Activated CD8-positive, alpha-beta memory T cell treated with anti-CD3 and anti-CD28 coated beads for 48 hours (primary cell): ENCODE measurements at regions not wholly inside any gene's neighbourhood (a gene's known extent, or its start where the extent isn't known, plus 50 kb on each side); places are given as distances from the start of the nearest gene placed in this dataset.
"Not testable (repeated sequence)": the region's sequence is repeated elsewhere in the genome, so short reads cannot be mapped to it uniquely, and the experiment has no call there.

Experiments
- DNase-seq, 3 experiments: peaks; one replicate each; pipeline ENCODE4 v3.0.0-alpha.2; 2020; ENCODE audit warnings: low read depth in 2 of 3, low spot score in 2 of 3

GRCh38 chr3:4069796-4070195, 233.4 kb upstream of the SETMAR start:
- no peak for DNase-seq

DNA sequence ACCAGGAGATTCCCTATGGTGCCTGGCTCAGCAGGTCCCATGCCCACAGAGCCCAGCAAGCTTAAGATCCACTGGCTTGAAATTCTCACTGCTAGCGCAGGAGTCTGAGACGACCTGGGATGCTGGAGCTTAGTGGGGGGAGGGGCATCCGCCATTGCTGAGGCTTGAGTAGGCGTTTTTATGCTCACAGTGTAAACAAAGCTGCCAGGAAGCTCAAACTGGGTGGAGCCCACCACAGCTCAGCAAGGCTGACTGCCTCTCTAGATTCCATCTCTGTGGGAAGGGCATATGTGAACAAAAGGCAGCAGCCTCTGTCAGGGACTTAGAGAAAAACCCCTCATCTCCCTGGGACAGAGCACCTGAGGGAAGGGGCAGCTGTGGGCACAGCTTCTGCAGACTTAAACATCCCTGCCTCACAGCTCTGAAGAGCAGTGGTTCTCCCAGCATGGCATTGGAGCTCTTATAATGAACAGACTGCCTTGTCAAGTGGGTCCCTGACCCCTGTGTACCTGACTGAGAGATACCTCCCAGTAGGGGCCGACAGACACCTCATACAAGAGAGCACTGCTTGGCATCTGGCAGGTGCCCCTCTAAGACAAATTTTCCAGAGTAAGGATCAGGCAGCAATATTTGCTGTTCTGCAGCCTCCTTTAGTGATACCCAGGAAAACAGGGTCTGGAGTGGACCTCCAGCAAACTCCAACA, 231.5 kb upstream of the SETMAR start:
- no peak for DNase-seq

DNA sequence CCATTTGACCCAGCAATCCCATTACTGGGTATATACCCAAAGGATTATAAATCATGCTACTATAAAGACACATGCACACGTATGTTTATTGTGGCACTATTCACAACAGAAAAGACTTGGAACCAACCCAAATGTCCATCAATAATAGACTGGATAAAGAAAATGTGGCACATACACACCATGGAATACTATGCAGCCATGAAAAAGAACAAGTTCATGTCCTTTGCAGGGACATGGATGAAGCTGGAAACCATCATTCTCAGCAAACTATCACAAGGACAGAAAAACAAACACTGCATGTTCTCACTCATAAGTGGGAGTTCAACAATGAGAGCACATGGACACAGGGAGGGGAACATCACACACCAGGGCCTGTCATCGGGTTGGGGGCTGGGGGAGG, 225.9 kb upstream of the SETMAR start:
- DNase-seq, result not testable (repeated sequence)

DNA sequence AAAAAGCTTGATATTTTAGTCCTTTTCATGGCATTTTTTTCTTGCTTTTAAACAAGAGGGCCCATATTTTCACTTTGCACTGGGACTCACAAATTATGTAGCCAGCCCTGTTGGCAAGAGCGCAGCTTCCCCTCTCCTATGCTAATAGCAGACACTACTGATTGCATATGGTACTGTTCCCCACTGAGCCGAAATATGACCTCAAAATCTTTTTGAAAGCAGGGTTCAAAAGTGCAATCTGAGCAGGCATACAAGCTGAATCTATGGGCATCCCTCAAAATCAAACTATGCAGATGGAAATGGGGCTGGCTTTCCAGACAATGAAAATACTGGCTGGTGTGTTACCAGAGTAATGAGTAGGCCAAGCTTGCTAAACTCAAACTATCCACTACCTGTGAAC, 225.2 kb upstream of the SETMAR start:
- DNase-seq, result no peak

- DNase-seq, result no peak
Measured at GRCh38 chr3:4078903-4079302, 224.3 kb upstream of the SETMAR start.

DNA sequence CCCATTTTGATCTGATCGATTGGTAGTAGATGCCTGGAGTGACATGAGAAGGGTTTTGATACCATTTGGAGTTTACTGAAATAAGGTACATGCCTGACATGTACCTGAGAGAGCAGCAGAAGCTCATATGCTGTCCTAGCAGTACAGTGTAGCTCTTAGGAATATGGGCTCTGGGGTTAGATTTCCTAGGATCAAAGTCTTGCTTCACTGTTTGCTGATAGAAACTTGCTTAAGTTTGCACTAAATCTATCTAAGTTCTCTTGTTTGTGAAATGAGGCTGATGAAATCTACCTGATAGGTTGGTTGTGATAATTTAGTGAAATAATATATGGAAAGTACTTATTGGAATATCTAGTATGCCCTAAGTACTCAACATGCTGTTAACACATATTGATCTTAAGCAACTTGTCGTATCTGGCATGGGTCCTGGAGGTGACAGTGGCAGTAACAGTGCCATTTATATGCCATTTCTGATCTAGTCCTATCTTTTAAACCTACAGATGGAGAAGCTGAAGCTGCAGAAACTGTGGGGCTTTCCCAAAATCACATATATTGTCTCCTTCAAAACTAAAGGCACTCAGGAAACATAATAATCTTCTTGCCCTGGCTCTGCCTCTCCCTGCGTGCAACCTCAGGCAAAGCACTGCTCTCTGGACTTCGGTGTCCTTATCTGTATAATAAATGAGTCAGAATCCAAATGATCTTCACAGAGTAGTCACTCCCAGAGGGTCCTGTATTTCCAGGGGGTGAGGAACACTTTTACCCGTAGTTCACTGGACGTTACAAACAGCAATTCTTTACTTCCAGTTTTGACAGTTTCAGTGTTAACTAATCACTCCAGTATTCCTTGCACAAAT, 223.6 kb upstream of the SETMAR start:
- DNase-seq, result no peak

GRCh38 chr3:4083225-4084015, 219.7 kb upstream of the SETMAR start:
- no peak for DNase-seq

DNA sequence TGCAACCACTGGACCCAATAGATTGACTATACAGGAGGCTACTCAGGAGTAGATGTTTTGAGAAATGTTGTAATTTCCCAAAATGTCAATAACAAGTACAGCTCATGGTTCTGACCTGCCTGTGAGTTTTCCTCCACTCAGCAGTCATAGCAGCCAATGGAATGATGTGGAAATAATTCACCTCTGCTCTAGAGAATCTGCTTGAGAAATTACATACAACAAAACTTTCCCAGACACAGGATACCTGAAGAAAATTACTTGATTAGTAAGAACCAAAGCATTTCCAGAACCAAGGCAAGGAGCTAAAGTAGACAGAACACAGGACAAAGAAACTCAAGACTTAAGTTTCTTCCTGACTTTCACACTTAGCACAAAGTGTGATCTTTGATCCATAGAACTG, 218.9 kb upstream of the SETMAR start:
- DNase-seq, result no peak

GRCh38 chr3:4086662-4087061, 216.5 kb upstream of the SETMAR start:
- DNase-seq, result not testable (repeated sequence)

GRCh38 chr3:4091786-4092185, 211.4 kb upstream of the SETMAR start:
- DNase-seq, result no peak

DNA sequence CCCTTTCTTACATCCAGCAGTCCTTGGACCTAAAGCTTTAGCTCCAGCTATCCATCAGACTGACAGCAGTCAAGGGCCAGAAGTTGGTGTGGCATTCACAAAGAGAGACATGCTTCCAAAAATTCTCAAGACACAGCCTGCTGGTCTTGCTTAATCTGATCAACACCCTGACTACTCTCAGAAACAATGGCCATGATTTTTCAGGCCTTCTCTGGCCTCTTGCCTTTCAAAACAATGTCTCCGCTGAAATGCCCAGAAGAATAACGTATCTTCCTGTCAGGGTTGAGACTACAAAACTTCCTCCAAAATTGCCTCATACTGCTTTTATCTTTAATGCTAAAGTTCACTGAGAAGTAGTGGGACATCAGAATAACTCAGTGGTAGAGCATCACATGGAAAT, 205.4 kb upstream of the SETMAR start:
- DNase-seq, result no peak

DNA sequence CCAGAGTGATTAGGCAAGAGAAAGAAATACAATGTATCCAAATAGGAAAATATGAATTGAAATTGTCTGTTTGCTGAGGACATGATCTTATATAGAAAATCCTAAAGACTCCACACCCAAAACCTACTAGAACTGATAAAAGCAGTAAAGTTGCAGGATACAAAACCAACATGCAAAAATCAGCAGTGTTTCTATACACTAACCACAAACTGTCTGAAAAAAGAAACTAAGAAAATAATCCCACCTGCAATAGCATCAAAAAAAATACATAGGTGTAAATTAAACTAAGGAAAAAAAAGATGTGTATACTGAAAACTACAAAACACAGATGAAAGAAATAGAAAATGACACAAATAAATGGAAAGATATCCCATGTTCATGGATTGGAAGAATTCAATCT, 203.6 kb upstream of the SETMAR start:
- DNase-seq, result no peak

DNA sequence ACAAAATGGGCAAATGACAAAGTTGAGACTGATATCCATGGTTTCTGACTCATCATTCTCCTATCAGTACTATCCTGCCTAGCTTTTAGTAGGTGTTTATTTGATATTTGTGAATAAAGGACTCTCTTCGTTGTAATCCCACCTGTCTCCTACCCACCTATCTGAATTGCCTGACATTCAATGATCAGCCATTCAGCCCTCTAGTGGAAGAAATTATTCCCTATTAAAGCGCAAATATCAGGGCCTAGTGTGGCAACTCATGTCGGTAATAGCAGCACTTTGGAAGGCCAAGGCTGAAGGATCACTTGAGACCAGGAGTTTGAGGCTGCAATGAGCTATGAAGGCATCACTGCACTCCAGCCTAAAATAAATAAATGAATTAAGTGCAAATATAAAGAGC, 195.7 kb upstream of the SETMAR start:
- DNase-seq, result no peak

GRCh38 chr3:4113811-4114522, 189.2 kb upstream of the SETMAR start:
- no peak for DNase-seq

- DNase-seq, result no peak
Measured at GRCh38 chr3:4119119-4119518, 184.1 kb upstream of the SETMAR start.

GRCh38 chr3:4125576-4125975, 177.6 kb upstream of the SETMAR start:
- DNase-seq, result no peak

GRCh38 chr3:4138150-4138785, 164.9 kb upstream of the SETMAR start:
- DNase-seq, result no peak

DNA sequence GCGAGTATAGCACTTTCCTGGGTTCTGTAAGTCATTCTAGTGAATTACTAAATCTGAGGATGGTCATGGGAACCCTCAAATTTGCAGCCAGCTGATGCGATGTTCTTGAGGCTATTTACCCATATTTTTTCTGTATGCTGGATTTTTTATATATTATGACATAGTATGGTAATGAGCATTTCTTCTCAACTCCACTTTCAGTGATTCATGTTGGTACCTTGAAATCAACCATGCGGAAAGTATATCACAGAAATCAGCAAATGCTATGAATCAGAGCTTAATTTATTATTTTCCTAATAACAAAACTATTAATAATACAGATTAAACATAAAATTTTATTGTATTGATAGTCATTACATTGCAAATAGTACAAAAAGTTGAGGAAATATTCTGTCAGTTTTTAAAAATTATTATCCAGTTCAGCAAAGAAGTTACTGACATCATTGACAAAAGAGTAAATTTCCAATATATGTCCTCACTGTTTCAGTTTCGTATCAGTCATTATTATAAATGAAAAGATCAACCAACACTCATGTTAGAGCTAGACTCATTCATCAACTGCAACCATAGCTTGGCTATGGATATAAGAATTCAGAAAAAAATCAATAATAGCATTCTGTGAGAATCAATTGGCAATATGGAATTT, 164.3 kb upstream of the SETMAR start:
- no peak for DNase-seq

DNA sequence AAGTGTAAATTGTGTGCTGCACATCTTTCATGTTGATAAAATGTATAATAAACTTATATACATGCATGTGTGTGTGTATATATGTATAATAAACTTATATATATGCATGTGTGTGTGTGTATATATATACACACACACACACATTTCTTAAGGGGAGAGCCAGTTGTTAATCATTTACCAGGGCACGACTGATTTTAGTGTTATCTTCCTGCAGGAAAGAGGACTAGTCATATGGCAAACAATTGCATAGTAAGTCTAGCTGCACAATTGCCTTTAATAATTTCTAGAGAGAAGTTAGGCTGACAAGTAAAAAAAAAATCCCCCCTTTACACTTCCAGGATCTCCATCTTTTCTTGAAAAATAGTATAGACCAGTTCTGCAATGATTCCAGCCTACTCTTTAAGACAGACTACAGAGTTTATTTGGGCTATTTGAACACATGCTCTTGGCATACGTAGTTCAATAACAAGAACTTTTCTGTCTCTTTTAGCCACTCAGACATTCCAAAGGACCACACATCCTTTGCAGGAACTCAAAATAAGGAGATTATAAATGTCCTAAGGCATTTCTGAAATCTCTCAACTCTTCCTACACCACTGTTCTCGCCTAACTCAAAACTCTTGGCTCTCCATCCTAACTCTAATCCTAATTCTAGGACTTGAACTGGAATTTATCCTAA, 163.6 kb upstream of the SETMAR start:
- no peak for DNase-seq

DNA sequence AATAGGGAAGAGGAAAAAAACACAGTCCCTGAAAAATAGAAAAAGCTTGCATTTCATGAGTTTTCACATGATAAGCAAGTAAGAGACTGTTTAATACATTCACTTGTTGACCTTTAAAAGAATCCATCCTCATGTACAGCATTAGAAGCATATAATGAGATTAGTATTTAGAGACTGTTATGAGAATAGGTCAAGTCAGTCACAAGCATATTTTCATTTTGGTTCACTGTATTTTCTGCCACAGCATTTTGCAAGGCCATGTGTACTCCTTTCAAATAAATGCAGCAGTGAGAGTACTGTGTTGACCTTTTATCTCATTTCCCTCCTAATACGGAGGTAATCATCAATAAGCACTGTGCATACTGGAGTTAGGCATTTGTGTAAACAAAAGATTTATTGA, 162.2 kb upstream of the SETMAR start:
- DNase-seq, result no peak
